Putamen (tissue), 1 donor: ENCODE measurements at regions not wholly inside any gene's neighbourhood (a gene's known extent, or its start where the extent isn't known, plus 50 kb on each side); places are given as distances from the start of the nearest gene placed in this dataset.

Experiments used
- DNase-seq: peaks from one replicate; pipeline ENCODE4 v3.0.0-alpha.2; 2016; ENCODE audit warnings: low spot score

DNA sequence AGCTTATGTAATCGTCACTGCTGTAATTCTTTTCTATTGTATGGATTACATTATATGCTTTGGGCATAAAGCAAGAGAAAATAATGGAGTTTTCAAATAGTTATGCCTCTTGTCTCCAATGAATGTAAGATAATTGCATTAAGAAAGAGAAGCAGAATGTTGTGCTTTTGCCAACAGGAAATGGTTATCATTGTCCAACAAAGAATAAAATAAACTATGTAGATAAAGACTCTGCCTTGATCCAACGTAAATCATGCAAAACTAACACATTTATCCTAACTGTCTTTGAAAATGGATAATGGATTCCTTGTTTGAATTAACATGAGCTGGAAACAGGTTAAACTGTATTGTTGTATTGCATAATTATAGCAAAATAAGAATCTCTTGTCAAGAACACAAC lies 1709.0 kb downstream of the PCDH7 start:
- DNase-seq: no peak

DNA sequence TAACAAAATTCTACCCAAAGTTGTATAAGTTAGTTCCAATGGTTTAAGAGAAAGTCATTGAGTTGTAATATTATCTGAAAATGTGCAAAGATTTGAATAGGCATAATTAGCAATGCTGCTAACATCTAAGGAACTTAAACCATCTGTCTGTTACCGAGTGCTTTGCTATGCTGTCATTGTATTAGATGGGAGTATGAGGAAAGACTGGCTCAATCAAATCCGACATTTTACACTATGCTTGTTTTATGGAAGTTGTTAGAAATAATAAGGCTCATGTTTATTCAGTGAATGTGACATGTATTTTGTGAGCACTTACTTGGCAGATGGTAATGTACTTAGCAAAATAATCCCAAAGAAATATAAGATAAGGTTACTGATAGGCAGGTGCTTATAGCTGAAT lies 1715.1 kb downstream of the PCDH7 start:
- DNase-seq: no peak

DNA sequence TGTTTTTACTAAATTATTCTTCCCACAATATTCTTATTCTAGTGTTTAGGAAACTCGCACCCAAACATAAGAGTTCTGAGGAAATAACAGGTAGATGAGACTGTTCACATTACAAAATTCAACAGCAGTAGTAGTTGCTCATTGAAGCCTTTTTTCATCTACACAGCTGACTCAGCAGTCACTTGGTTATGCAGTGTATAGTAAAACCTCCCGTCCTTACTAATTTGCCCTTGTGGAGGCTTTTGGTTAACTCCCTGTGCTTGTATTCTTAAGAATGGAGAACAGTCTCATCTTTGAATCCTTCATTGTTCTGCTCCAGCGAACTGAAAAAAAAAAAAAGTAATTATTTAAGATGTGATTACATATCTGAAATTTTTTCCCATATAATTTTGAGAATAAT lies 1716.6 kb downstream of the PCDH7 start:
- no peak for DNase-seq

DNA sequence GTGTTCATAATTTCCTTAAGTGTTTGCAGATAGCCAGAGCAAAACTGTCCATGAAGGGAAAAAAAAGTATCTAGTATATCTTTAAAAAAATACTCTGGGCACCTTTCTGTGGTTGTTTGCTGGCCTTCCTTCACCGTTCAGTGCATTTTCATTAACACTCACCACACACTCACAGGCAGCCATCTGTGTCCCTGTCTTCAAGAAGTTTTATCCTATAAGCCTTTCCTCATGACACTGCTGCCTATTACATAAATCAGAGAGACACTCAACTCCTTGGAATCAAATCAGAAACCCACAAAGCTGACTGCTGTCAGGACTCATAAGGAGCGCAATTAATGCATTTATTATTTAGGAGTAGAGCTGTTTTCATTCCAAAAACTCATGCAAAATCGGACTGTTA lies 1720.2 kb downstream of the PCDH7 start:
- no peak for DNase-seq

DNA sequence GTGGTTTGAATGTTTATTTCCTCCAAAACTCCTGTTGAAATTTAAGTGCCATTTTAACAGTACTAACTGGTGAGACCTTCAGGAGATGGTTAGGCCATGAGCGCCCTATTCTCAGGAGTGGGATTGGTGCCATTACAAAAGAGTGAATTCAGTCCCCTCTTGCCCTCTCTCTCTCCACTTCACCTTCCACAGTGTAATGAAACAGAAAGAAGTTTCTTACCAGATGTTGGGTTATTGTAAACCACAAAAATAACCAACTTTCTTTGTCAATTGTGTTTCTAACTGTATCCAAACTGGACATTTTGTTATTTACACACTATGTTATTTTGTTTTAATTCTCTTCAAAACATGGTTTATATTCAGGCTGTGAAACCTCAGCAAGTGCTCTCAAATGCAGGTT lies 1734.3 kb downstream of the PCDH7 start:
- no peak for DNase-seq

DNA sequence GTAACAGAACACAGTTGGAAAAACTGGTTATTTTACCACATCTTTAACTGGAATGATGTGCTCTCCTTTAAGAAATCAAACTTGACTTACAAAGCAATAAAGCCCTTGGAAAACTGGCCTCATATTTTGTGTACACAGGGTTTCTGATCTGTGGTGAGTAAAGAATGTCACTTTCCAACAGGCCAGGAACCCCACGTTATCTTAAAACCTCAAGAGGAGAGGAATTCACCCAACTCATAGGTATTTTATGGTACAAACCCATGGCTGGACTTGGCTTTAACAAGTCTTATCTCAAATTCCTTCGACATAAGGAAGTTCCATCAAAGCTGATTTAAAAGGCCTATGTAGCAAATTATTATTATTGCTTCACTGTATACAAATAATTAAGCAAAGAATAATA lies 1735.1 kb downstream of the PCDH7 start:
- DNase-seq: no peak

DNA sequence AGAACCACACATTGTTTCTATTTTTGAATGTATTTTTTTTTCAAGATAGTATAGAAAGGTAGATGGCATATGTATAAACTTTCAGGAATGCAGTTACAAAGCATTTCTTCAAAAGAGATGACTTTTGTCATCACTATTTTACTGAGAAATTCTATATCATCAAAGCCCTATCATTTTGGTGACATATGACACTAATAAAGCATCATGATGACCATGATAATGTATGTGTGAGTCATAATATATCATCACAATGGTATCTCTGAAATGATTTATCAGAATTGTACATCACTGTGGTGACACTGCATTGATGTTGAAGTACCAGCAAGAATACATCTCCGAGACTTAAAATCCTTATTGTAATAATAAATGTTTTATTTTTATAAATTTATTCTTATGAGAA lies 1740.8 kb downstream of the PCDH7 start:
- no peak for DNase-seq

DNA sequence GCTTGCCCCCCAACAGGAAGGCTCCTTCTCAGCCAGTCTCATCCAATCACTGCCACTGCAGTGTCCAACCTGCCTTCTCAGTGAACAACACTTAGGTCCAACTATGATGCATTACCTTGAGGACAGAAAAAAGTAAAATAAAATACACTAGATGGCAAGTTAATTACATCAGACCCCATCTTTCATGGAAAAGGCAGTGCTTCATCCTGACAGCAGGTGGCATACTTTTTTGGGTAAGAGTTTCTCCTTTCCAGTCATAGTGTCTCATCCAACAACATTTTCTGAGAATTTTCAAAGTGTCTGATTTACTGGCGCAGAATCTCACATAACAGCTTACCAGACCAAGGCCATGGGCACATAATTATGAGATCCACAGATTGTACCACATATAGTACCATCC lies 1742.8 kb downstream of the PCDH7 start:
- no peak for DNase-seq

DNA sequence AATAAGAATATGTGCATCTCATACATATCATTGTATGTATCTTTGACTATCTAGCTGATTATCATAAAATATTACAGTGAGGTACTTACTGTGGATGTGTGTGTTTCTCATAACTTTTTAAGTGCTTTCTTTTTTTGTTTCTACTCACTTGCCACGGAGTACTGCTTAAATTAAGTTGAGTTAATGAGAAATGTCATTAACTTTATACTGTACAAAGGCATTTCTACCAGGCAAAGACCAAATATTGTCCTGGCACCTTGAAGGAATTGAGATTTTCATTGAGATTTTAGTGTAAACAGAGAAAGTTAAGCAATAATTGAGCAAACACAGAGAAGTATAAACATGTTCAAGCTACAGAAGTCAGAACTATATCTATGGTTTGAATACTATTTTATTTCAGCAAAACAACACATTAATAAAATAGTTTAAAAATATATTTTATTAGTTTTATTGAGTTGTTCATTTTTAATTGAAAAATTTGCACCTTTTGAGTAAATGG lies 1750.0 kb downstream of the PCDH7 start:
- DNase-seq: no peak

DNA sequence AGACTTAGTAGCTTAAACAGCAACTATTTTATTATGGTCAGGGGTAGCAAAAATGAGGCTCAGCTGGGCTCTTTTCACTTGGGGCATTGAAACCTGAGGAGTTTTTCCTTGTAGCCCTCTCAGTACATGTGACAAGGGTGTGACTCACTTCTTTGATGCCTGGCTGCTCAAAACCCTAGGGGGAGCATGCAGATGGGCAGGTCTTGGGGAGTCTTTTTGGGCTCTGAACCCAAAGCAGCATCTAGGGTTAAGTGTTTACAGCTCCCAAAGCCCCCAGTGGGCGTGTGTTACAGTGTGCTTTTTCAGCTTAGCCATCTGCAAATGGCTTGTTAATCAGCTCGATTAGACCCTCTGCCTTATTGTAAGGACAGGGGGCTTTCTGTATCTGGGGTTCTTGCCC lies 1752.7 kb downstream of the PCDH7 start:
- DNase-seq: no peak

DNA sequence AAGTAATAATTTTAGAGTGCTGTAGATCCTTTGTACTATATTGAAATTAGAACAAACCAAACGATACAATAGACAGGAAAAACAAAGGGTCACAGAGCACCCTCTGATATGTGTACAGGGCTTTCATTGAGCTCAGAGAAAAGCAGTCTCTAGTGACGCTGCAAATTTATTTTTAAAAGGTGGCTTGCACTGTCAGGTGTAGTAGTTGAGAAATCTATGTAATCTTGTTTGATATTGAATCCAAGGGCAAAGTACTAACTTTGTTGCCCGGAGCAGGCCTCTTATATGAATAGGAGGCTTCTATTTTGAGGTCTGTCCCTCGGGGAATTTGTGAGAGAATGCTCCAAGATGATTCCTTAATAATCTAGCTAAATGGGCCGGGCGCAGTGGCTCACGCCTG lies 1755.5 kb downstream of the PCDH7 start:
- no peak for DNase-seq

DNA sequence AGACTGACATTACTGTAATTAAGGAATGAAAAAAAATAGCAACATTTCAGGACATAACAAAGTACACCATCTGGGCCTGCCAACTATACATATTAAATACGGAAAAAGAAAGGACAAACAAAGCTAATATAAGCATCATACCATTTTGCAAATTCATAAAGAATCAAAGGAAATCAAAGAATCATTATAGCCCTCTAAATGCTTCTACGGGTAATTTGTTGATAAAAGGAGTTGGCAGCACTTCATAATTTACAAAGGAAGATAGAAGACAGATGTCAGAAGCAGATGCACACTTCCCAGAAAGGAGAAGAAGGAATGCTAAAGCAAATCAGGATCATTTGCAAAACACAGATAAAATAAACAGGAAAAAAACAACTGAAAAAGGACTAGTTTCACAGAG lies 1757.3 kb downstream of the PCDH7 start:
- no peak for DNase-seq

DNA sequence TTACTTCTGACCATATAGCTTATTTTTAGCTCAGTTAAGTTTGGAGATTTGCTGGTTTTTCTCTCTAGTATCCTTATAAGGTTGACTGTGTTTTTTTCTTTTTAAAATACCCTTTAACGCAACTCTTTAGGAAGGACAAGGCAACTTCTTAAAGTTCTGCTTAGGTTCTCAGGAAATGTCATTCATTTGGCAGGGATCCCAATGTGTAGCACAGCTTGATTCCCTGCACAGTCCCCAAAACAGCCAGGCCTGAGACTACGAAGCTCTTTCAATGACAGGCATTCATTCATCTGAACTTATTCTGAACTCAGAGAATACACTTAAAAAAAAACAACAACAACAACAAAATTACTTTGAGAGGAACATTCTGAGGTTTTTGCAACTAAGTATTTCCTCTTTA lies 1765.8 kb downstream of the PCDH7 start:
- peak; percentile 43 for DNase-seq

DNA sequence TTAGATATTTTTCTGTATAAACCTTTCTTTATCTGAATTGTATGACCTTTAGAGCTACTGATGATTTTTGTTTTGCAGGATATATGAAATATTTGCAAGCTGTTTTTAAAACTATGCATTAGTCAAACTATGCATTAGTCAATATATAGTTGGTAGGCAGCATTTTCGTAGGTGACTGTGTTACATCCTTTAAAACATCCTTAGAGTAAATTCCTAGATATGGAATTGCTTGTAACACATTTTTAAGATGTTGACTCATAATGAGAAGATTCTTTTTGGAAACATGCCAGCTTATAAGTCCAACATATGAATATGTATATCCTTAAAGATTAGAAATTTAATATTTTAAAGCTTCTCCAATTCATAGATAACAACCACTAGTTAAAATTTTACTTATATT lies 1768.5 kb downstream of the PCDH7 start:
- DNase-seq: no peak

DNA sequence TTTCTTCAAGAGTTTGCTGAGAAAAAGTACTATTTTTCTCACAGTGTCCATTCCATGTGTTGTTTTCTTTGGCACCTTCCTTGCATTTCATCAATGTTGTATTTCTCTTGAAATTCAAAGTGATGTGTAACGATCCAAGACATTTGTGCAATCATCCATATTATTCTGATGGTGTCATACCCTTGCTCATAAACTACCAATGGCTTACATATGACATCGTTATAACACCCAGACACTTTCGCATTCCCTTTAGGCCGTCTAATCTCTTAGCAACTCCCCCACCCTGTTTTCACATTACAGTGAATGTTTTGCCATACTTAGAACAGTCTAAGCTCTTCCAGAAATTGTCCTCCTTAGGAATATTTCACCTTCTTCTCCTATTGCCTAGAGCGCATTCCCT lies 1779.0 kb downstream of the PCDH7 start:
- no peak for DNase-seq

DNA sequence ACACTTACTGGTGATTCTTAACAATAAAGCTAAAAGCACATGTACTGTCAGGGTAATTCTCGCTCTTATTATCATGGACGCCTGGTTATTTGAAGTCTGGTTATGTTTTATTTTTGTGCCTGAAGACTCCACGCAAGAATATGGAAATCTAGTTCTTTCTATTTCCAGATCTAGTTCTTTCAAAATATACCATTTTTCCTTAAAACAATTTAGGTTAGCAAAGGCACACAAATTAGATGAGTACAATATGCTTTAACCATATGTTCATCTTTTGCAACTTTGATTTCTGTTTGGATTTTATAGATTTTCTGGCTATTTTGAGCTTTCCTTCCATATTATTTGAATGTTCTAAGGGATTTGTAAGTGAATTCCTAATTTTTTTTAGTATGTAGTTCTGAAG lies 1783.1 kb downstream of the PCDH7 start:
- DNase-seq: no peak

DNA sequence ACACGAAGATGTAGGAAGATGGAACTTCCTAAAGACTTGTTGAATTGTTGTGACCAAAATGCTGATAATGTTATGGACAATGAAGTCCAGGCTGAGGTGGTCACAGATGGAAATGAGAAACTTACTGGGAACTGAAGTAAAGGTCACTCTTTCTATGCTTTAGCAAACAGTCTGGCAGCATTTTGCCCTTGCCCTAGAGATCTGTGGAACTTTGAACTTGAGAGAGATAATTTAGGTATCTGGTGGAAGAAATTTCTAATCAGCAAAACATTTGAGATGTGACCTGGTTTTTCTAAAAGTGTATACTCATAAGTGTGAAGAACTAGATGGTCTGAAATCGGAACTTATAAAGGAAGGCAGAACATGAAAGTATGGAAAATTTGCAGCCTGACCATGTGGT lies 1785.9 kb downstream of the PCDH7 start:
- no peak for DNase-seq

DNA sequence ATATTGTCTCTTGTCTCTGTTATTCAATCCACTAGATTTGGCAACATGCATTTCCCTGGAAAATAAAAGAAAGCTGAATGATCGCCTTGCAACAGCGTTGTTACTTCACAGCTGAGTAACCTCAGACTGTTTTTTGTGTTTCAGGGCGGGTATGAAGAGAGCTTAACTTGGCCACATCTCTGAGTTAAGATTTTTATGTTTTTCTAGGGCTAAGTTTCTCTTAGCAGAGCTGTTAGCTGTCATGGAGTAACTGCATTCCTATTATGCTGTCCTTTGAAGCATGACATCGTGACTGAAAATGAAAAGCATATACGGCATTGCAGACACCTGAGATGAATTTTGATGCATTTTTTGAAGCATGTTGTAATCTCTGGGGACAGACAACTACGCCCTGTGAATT lies 1798.9 kb downstream of the PCDH7 start:
- no peak for DNase-seq

DNA sequence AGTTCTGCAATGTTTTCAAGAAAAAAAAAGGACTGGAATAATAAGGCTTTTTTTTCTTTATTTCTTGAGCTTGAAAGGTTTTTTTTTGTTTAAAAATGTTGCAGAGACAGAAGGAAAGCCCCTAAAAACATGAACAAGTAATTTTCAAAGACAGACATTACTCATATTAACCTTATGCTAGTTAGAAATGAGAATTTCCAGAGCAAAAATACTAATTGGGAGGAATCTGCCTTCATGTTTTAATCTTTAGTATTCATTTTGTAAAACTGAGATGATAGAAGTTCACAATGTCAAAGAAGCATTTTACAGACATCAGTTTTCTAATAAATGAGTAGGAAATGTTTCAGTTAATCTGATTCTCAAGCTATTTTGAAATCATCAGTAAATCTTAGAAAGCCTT lies 1805.3 kb downstream of the PCDH7 start:
- no peak for DNase-seq

DNA sequence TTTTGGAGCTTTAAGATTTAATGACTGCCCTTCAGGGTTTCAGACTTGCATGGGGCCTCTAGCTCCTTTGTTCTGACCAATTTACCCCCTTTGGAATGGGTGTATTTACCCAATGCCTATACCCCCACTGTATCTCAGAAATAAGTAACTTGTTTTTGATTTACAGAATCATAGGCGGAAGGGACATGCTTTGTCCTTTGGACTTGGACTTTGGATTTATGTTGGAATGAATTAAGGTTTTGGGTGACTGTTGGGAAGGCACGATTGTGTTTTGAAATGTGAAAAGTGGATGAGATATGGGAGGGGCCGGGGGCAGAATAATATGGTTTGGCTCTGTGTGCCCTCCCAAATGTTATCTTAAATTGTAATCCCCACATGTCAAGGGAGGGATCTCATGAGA lies 1824.7 kb downstream of the PCDH7 start:
- no peak for DNase-seq

DNA sequence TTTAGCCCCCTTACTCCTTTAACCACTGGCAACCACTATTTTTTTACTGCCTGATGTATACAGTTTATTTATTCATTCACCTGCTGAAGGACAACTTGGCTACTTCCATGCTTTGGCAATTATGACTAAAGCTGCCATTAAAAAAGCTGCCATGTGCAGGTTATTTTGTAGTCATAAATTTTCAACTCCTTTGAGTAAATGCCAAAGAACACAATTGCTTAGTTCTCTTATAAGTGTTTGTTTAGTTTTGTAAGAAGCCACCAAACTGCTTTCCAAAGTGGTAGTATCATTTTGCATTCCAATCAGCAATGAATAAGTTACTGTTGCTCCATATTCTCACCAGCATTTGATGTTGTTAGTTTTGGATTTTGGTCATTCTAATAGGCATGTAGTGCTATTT lies 1831.8 kb downstream of the PCDH7 start:
- DNase-seq: no peak

DNA sequence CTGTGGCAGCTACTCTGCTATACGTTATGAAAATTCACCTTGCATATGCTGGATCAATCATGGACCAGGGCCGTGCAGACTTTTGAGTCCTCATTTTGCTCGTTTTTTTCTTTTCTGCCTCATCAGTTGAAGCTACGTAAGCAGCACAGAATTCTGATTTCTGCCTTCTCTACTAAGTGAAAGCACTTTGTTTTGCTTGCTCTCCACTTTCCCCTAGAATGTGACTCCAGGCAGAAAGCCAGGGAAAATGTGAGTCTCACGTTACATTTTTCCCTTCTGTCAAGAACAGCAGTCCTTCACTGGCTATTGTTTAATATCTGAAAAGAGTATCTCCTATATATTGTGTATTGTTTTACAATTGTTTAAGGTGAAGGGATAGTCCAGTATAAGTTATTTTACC lies 1840.1 kb downstream of the PCDH7 start:
- no peak for DNase-seq

DNA sequence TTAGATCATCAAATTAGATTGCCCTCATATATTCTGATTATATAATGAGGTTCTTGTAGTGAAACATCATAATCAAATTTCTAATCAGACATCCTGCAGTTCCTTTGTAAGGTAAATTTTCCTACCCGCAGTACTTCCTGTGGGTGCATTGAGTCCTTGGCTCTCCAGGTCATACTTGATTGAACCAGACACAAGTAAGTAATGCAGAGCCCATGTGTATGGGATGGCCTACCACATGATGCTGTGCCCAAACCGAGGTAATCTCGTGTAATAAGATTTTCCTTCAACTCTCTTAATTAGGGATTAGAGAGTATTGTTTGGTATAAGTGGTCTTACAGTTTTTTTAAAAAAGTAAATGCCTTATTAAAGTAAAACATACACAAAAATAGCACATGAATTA lies 1841.8 kb downstream of the PCDH7 start:
- no peak for DNase-seq

DNA sequence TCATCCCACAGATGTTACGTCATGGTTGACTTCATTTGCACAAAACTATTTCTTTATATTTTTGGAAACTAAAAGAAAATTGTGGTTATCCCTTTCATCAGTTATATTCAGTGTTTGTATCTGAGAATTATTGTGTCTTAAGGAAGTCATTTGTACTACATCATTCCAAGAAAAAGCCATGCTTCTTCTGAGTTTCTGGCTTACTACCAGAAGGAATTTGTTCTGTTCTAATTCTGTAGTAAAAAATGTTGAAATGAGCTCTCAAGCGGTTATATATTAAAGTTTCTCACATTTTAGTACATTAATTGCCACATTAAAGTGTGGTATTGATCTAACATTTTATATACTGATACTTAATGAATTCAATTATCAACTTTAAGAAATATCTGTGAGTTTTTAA lies 1844.5 kb downstream of the PCDH7 start:
- no peak for DNase-seq

DNA sequence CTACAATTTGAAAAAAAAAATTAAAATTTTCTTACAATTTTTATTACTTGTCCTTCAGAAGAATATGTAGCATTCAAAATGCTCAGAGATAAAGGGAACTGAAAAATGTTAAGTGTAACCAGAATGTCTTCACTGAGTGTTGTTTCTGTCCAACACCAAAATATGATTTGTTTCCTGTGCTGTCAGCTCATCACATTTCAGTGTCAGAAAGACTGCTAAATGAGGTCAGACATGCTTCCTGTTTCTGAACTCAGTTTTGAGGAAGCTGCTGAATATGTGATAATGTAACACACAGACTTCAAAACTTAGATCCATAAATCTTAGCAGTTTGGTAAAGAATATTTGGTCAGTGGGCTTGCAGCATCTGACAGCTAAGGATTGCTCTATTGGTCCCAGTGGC lies 1849.7 kb downstream of the PCDH7 start:
- no peak for DNase-seq
